ENCODE measurements at regions not wholly inside any gene's neighbourhood (a gene's known extent, or its start where the extent isn't known, plus 50 kb on each side); places are given as distances from the start of the nearest gene placed in this dataset.

DNA sequence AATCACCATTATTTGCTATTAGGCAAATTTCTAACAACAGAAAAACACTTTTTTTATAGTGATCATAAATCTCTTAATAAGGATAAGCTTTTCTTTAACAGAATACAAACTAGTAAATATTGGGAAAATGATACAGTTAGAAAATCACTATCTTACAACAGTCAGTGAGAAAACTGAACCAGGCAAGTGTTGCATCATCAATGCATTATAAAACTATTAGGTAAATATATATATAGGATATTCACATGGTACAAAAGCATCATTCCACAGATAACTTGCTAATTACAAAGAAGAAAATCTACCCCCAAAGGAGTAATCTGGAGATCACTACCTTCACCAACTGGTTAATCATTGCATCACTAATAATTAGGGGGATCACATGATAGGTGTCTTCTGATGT, 652.1 kb downstream of the HACE1 start:
- no peak for DNase-seq (ENCODE audit: low spot score)

DNA sequence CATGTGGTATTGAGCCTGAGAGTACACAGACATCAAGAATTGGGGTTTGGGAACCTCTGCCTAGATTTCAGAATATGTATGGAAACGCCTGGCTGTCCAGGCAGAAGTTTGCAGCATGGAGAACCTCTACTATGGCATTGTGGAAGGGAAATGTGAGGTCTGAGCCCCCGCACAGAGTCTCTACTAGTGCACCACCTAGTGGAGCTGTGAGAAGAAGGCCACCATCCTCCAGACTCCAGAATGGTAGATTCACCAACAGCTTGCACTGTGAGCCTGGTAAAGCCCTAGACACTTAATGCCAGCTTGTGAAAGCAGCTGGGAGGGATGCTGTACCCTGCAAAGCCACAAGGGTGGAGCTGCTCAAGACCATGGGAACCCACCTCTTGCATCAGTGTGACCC, 658.2 kb downstream of the HACE1 start:
- DNase-seq (ENCODE audit: low spot score) = no peak

DNA sequence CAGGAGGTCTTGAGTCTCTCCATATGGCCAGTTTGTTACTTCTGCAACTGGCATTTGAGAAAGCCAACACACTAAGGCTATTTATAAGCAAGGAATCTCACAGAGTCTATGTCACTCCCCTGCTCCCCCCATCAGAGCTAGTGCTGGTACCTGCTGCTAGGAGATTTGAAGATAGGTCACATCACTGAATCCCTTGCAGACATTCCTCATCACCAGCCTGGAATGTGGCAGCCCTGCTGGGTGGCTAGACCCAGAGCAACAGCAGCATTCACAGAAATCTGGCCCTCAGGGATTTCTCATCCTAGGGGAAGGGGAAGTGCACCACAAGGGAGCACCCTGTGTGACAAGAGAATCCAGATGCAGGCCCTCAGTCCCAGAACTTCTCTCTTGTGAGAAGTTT, 672.1 kb downstream of the HACE1 start:
- no peak for DNase-seq (ENCODE audit: low spot score)

DNA sequence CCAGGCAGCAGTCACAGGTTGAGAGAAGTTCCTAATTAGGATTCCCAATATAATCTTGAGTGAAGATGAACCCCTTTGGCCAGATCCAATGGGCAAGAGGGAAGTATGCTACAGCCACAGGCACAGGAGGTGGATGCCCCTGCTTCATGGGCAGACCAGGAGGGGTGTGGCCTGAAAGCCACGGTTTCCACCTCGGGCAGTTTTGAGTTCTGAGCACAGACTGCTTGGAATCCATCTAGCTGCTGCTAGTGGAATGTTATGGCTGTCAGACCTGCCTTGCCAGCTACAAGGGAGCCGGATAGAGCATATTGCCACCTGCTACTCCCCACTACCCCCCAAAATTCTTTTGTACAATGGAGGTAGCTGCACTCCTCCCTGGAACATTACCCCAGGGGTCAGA, 672.9 kb downstream of the HACE1 start:
- DNase-seq (ENCODE audit: low spot score) = no peak

DNA sequence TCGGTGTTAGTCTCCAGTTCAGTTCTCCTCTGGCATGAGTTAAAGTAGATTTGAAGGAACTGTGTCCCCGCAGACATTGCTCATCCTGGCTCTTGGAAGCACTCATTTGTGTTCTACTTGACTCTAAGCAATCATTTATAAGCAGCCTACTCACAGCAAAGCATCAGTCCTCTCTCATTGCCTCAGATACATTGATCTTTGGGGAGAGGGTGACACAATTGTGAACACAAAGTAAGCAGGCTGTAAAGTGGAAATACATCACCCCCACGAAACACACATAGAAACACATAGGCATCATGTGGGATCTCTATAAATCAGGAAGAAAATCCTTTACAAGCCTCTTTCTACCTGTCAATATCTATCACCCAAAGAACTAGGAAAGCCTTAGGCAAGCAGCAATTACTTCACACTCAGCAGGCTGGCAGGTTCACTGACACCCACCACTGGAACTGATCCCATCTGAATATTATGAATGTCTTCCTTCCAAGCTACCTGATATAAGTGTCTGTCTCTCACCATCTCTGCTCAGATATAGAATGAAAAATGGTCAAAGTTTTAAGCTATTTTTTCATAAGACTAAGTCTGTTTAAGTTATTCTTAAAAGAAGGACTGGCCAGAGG, 675.8 kb downstream of the HACE1 start:
- DNase-seq (ENCODE audit: low spot score) = no peak

DNA sequence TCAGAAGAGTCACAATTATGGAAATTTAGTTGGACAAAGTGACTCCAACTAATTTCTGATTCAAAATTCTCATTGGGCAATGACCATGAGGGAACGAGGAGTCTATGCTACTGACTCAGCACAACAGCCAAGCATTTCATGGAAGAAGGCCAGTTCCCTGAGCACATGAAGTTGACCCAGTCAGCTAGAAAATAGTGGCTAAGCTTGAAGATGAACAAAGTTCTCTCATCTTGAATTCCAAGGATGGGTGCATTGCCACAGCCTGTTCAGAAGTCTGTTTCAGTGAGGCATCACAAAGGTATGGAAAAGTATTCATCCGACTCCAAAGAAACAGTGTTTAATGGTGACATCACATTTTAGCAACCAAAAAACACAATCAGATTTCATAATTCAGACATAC, 676.9 kb downstream of the HACE1 start:
- no peak for DNase-seq (ENCODE audit: low spot score)

DNA sequence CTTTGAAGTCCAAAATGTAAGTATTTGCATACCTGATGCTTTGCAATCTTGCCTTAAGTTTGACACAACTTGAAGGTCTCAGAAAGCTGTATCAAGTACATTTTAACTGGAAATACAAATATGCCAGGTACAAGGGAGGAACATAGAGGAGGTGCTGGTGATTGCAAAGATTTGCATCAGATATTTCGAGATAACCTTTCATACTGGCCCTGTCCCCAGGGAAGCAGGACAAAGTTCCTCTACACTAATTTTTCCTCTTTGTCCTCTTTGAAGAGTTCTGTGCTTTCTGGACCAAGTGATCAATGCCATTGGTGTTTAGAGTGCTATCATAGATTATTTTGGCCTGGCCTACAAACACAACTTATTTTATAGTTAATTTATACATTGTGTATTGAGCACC, 686.1 kb downstream of the HACE1 start:
- DNase-seq (ENCODE audit: low spot score) = no peak

DNA sequence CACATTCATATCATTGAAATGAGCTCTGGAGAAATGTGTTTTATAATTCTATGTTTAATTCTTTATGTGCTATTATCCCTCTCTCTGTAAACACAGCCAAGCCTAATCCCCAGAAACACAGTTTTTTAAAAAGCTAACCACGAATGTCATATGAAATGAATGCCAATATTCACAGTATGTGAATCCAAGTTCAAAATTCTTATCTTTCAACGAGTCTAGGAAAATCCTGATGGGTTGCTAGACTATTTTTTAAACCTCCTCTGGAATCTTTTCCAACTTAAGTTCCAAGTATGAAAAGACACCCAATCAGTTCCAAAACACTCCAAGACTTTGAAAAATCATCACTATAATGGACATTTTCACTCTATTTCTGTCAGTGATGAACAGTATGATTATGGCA, 689.3 kb downstream of the HACE1 start:
- no peak for DNase-seq (ENCODE audit: low spot score)

DNA sequence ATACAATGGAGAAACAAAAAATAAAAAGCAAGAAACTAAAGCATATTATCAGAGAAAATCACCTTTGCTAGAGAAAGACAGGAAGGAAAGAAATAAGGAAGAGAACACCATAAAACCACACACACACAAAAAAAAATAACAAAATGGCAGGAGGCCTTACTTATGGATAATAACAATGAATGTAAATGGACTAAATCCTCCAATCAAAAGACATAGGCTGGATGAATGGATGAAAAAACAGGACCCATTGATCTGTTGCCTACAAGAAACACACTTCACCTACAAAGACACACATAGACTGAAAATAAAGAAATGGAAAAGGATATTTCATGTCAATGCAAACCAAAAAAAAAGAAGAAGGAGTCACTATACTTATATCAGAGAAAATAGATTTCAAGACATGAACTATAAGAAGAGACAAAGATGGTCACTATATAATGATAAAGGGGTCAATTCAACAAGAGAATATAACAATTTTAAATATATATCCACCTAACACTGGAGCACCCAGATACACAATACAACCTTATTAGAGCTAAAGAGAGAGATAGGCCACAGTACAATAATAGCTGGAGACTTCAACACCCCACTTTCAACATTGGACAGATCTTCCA, 693.6 kb downstream of the HACE1 start:
- no peak for DNase-seq (ENCODE audit: low spot score)

DNA sequence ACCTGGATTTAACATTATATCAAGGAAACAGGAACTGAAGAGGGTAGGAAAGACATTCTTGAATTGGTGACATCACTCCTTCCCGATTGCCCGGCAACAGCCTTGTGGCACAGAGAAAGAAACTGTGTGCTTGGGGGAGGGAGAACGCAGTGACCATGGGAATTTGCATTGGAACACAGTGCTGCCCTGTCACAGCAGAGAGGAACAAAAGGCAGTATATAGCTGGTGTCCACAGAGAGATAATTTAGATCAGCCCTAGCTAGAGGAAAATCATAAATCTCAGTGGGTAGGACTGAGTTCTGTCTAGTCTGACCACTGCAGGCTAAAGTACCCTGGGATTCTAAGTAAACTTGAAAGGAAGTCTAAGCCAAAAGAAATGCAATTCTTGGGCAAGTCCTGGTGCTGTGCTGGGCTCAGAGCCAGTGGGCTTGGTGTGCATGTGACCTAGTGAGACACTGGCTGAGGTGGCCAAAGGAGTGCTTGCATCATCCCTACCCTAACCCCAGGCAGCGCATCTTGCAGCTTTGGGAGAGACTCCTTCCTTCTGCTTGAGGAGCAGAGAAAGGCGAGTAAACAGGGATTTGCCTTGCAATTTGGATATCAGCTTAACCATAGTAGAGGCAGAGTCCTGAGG, 697.6 kb downstream of the HACE1 start:
- peak; percentile 11 for DNase-seq (ENCODE audit: low spot score)

DNA sequence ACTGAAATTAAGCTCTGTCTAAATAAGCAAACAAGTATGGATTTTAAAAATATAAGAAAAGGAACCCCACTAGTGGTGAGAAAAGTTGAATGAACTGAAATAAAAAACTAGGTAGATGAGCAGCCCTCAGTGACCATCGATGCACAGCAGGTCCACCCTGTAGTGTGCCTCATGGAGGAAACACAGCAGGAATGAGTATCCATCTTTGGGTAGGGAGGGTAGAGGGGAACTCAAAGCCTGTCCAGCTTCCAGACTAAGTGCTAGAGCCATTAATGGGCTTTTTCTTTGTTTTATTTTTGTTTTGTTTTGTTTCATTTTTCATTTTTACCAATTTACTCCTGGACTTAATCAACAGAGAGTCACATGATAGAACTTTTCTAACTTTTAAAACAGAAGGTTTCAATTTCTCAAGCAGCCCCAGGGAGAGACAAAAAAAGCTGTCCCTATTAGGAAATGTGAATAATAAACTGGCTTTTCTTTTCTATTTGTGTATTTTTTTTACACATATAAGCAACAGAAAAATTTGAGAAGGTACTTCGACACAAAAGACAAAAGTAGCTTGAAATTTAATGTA, 700.6 kb downstream of the HACE1 start:
- DNase-seq (ENCODE audit: low spot score) = no peak

DNA sequence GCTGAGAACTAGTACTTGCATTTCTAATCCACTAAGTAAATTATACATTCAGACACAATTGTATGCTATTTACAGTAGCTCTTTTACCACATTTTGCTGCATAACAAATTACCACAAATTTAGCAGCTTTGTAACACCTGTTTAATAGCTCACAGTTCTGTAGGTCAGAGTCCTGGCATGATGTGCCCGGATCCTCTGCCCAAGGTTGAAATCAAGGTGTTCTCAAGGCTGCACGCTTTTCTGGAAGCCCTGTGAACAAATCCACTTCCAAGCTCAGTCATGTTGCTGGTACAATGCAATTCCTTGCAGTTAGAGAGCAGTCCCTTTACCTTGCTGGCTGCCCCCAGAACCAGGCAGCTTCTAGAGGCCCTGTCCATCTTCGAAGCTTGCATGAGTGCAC, 716.0 kb downstream of the HACE1 start:
- no peak for DNase-seq (ENCODE audit: low spot score)

DNA sequence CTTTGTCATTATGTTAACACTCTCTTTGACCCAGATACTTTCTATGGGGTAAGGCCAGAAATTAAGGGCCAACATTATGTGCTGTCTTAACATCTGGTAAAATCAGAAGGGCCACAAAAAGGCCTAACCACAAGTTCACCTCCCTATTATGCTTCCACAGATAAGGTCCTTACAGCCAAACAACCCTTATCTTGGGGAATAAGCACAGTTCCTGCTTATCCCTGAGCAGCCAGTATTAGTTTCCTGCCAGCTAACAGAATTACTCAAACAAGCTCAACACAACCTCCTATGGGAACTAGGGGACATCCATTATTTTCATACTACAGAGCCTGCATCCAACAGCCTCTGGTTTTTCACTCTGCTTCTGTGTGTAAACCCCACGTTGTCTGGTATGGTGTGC, 724.8 kb downstream of the HACE1 start:
- no peak for DNase-seq (ENCODE audit: low spot score)

DNA sequence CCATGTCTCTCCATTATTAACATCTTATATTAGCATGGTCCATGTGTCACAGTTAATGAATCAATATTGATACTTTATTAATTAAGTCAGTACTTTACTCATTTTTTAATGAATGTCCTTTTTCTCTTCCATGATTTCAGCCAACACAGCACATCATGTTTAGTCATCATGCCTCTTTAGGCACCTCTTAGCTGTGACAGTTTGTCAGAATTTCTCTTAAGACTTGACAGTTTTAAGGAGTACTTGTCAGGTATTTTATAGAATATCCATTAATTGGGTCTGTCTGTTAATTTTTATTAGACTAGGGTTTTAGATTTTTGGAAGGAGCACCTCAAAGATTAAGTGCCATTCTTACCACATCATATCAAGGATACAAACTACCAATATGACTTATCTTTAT, 729.4 kb downstream of the HACE1 start:
- DNase-seq (ENCODE audit: low spot score) = no peak

DNA sequence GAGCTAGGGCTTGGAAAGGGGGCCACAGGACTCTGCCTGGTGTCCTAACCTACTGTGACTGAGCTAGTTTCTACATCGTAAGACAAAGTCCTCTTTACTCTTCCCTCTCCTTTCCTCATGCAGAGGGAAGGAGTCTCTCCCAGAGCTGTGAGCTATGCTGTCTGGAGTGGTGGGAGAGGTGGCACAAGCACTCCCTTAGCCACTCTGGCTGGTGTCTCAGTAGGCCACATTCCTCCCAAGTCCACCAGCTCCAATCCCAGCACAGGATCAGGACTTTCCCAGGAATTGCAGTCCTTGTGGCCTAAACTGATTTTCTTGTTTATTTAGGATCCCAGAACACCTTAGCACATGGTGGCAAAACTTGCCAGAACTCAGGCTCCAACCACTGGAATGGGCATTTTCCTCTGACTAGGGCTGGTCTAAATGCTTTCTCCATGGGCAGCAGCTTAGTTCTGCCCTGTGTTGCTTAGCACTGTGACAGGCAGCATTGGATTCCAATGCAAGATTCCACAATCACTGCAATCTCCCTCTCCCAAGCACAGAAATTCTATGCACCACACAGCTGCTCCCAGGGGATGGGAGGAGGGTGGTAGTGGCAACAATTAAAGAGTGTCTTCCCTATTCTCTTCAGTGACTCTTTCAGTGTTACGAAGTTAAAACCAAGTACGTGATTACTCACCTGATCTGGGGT, 733.3 kb downstream of the HACE1 start:
- no peak for DNase-seq (ENCODE audit: low spot score)

DNA sequence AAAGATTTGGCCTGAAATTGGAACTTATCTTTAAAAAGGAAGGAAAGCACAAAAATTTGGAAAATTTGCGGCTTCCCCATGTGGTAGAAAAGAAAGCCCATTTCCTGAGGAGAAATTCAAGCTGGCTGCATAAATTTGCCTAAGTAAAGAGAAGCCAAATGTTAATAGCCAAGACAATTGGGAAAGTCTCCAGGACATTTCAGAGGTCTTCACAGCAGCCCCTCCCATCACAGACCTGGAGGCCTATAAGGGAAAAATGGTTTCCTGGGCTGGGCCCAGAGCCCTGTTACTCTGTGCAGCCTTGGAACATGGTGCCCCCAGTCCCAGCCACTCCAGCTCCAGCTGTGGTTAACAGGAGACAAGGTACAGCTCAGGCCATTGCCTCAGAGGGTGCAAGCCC, 736.5 kb downstream of the HACE1 start:
- no peak for DNase-seq (ENCODE audit: low spot score)

DNA sequence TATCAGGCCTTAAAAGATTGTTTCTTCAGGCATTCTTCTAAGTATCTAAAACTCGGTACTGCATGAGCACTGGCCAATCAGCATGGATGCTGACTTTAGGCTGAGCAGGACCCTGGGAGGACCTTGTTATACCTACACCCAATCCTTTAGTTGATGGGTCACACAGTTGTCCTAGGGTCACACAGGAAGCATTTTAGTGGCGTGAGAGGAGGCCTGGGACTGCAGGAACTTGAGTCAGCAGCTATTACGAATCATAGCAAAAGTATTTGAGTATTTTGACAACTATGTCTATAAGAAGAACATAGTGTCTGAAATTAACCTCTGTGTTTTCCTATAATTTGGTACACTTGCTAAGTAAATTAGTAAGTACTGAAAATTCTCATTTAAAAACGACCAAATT, 741.4 kb downstream of the HACE1 start:
- DNase-seq (ENCODE audit: low spot score) = no peak

DNA sequence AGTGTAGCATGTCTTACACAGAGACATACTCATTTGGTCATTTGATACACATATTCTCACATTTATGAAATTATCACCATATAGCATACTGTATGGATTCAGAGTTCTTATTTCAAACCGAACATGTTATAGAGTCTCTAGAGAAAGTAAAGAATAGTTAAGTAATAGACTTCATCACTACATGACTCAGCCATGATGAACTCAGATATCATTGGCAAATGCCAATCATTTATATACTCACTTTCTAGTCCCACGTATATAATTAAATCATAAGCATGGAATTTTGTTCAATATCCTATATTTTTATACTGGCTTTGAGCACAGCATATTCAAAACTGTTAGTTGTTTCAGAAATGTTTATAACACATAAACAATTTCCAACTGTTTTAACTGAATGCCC, 749.9 kb downstream of the HACE1 start:
- no peak for DNase-seq (ENCODE audit: low spot score)

DNA sequence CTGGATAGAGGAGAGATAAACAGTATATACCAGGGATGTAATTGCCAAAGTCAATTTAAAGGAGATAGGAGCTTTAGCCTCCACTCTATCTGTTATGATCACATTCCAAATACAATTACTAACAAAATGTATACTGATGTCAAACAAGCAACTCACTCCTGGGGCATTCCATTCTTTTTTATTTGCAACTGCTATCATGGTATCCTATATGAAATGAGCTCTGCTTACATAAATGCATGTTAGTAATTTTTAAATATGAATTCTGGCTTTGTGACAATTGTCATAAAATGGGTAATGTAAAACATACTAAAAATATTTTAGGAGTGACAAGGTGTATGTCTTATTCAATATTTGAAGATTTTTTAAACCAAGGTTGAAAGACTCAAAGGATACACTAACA, 751.1 kb downstream of the HACE1 start:
- no peak for DNase-seq (ENCODE audit: low spot score)

DNA sequence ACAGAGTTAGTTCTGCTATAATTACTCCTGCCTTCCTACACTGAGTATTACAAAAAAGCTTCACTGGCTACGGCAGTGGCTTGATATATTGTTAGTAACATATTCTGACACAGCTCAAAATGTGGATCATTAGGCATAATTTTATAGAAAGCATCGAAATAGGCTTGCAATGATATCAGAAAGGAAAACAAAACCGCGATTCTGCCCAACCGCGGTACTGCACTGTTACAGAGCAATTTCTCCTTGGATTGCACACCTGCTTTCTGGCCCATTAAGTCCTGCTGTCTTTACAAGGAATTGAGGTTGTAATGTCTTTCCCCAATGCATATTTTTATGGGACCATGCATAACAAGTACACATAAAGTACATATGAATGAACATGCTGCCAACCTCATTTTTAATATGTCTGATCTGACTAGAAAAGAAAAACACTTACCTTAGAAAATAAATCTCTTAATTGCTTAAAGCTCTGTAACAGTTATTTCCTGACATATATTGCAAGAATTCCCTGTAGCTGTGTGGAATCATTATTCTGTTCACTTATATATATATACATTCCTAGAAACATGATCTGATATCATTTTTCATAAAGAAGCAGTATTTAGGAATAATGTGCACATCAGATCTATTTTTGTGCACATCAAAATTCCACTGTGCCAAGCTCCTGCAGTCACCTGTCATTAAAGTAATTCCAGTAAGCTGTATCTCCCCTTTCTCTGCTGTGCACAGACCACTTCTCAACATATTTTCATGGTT, 763.9 kb downstream of the HACE1 start:
- no peak for DNase-seq (ENCODE audit: low spot score)

DNA sequence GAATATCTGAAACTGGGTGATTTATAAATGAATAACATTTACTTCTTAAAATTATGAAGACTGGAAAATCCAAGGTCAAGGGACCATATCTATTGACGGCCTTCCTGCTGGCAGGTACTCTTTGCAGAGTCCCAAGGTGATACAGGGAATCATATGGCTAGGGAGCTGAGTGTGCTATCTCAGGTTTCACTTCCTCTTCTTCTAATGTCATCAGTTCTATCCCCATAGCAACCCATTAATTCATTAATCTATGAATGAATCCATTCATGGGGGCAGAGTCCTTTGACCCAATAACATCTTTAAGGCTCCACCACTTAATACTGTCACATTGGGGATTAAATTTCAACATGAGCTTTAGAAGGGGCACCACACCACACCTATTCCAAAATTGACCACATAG, 772.0 kb downstream of the HACE1 start:
- no peak for DNase-seq (ENCODE audit: low spot score)

DNA sequence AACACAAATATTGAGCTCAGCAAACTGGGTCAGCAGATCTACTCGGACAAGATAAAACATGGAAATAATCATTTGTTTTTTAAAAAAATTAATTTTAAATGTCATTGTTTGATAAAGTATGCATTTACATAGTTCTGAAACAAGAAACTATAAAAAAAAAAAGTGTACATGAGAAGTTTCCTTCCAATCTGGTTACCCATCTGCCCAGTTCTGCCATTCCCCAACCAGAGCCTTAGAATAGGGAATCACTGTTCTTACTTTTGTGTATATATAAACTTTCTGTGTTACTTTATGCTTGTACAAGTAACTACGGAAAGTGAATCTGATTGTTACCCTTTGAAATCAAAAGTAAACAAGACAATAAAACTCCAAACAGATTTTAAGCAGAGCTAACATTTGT, 791.4 kb downstream of the HACE1 start:
- DNase-seq (ENCODE audit: low spot score) = no peak
